SH-SY5Y (cell line): ENCODE measurements at regions not wholly inside any gene's neighbourhood (a gene's known extent, or its start where the extent isn't known, plus 50 kb on each side); places are given as distances from the start of the nearest gene placed in this dataset.

Experiments used
- GATA2 ChIP-seq: IDR thresholded peaks from 2 replicates; pipeline ENCODE4 v1.6.1; 2011; ENCODE audit warnings: mild to moderate bottlenecking, low read depth, low read length
- GATA3 ChIP-seq: IDR thresholded peaks from 2 replicates; pipeline ENCODE4 v1.6.1; 2011; ENCODE audit warnings: low read depth, mild to moderate bottlenecking, low read length, moderate library complexity

DNA sequence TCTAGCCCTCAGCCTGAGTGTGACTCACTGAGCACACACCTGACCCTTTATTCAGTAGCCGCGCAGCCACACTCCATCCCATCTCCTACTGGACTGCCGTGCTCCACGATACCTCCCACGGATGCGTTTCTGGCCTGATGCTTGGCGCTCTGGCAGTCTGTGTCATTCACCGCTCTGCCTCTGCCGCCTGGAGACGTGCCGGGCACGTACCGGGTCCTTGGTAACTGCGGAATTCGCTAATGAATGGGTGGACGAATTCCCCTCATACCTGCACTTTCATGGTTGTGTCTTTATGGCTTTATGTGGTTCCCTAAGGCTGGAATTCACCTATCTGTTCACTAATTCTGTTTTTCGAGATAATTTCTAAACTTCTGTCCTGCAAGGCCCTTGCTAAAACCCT lies 405.7 kb downstream of the QKI start:
- TF ChIP-seq GATA2 (no peak), GATA3 (no peak)
